ENCODE measurements at regions not wholly inside any gene's neighbourhood (a gene's known extent, or its start where the extent isn't known, plus 50 kb on each side); places are given as distances from the start of the nearest gene placed in this dataset.
"Not testable (repeated sequence)": the region's sequence is repeated elsewhere in the genome, so short reads cannot be mapped to it uniquely, and the experiment has no call there.

DNA sequence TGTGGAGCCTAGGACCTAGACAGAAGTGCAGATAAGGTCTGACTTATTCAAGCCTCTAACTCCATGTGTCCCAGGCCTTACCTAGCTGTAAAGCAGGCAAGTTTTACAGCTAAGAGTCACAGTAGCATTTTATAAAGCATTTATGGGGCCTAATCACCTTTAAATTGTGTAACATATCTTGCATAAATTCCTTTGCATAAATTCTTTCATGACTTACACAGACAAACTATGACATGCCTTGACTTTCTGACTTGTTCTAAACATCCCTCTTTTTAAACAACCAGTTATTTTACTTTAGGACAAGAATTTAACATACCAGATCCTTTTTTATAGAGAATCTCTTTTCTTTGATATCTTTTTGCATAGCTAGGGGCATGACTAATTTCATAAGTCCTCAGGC, 1257.8 kb upstream of the NRXN1 start:
- DNase-seq (ENCODE audit: low spot score): no peak

- DNase-seq (ENCODE audit: low spot score): no peak
Observed at GRCh38 chr2:52288596-52288995, 1256.7 kb upstream of the NRXN1 start.

GRCh38 chr2:52269696-52270485, 1238.0 kb upstream of the NRXN1 start:
- DNase-seq (ENCODE audit: low spot score): no peak

DNA sequence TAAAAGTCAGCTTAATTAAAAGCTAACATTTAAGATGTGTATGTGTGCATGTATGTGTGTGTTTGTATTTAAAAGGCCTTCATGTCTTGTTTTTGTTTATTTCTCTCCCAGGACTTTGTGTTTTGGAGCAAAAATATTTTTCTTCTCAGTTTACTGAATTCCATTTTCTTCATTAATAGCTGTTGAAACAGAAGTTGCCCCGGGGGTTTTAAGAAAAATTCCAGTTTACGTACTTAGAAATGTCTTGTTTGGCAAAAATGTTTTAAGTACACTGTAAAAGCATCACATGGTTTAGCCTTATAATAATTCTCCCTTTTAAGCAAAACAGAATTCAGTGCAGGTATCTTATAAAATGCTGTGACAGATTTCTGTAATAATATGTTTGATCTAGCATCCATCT, 1233.0 kb upstream of the NRXN1 start:
- DNase-seq (ENCODE audit: low spot score): no peak

DNA sequence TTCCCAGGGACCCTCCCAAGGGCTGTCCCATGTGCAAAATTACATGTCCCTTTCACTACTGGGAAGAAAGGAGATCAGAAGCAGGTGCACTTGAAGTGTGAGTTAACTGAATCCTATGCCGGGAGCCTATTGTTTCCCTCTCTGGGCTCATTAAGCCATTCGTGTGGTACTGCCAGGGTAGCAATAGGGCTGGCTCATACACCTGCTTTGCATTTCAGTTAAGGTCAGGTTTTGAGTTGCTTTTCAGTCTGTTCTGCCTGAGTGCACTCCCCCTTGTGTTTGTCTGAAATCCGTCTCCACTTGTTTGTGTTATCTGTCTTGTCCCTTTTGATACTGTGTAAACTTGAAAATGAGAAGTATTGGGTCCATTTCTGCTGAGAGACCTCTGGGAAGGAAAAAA, 1232.6 kb upstream of the NRXN1 start:
- DNase-seq (ENCODE audit: low spot score): no peak

DNA sequence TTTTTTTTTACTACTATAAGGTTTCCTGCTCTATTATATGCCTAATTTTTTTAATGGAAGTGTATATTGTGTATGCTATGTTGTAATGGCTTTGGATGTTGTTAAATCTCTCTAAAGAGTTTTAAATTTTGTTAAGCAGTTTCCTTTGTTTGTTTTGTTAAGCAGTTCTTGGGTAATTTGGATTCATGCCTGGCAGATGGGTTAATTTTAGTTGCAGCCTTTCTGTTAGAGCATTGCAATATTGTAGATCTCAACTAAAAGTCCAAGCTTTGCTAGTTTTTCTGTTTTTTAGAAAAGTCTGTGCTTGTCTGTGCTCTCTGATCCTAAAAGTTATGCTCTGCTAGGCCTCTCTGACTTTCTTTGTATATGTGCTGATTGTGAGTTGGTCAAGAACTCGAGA, 1229.0 kb upstream of the NRXN1 start:
- no peak for DNase-seq (ENCODE audit: low spot score)

DNA sequence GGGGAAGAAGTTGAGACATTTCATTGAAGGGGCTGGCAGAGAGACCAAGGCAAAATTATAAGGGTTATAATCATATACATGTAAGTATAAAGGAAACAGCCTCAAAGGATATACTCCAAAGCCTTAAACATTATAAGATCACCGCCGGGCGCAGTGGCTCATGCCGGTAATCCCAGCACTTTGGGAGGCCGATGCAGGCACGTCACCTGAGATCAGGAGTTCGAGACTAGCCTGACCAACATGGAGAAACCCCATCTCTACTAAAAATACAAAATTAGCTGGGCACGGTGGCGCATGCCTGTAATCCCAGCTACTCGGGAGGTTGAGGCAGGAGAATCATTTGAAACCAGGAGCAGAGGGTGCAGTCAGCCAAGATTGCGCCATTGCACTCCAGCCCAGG, 1227.0 kb upstream of the NRXN1 start:
- DNase-seq (ENCODE audit: low spot score): not testable (repeated sequence)

- no peak for DNase-seq (ENCODE audit: low spot score)
Observed at GRCh38 chr2:52258038-52258437, 1226.1 kb upstream of the NRXN1 start.

- no peak for DNase-seq (ENCODE audit: low spot score)
Observed at GRCh38 chr2:52253416-52253980, 1221.6 kb upstream of the NRXN1 start.

DNA sequence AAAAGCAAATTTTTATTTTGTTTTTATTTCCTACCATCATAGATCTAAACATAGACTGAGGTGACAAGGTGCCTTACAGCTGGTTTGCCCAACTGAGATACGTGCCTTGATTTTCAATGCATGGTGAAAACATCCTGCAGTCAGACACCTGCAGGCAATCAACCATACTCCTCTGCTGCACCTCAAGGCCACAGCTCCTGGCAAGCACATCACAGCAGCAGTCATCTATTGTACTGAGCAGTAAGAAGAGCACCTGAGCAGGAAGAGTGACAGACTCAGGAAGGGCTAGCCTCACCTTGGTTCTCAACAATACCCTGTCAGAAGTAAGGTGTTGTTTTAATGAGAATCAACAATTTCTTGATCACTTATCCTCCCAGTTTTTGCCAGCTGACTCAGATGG, 1206.8 kb upstream of the NRXN1 start:
- no peak for DNase-seq (ENCODE audit: low spot score)

GRCh38 chr2:52222128-52222527, 1190.2 kb upstream of the NRXN1 start:
- DNase-seq (ENCODE audit: low spot score): peak; percentile 4

DNA sequence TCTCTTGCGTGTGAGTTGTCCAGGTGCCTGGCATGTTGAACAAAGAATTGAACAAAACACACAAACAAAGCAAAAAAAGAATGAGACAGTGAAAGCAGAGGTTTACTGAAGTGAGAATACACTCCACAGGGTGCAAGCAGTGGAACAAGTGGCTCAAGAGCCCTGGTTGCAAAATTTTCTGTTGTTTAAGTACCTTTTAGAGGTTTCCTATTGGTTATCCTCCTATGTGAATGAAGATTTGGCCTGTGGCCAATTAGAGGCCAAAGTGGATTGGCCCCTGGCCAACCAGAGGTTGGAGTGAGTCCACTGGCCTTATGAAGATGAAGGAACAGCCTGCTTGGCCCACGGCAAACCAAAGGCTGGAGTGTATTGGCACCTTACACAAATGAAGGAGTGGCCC, 1188.5 kb upstream of the NRXN1 start:
- DNase-seq (ENCODE audit: low spot score): no peak

GRCh38 chr2:52210611-52211010, 1178.7 kb upstream of the NRXN1 start:
- DNase-seq (ENCODE audit: low spot score): no peak

GRCh38 chr2:52210161-52210560, 1178.2 kb upstream of the NRXN1 start:
- no peak for DNase-seq (ENCODE audit: low spot score)

GRCh38 chr2:52194342-52194741, 1162.4 kb upstream of the NRXN1 start:
- no peak for DNase-seq (ENCODE audit: low spot score)

DNA sequence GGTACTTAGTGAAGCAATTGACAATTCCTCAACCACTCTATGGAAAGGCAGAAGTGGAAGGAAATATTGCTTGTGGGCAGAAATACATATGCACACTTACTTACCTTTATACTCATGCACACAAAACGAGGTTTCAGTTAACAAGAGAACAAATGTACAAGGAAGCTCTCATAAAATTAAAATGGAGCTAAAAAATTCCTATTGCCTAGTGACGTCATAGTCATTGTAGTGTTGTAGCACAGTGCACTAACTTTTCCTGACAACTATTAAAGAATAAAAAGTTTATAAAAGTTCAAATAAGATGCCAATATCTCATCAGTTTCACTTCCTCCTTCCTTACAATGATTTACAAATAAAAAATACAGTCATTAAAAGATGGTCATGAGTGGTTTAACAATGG, 1161.9 kb upstream of the NRXN1 start:
- no peak for DNase-seq (ENCODE audit: low spot score)

- DNase-seq (ENCODE audit: low spot score): no peak
Observed at GRCh38 chr2:52192656-52193055, 1160.7 kb upstream of the NRXN1 start.

DNA sequence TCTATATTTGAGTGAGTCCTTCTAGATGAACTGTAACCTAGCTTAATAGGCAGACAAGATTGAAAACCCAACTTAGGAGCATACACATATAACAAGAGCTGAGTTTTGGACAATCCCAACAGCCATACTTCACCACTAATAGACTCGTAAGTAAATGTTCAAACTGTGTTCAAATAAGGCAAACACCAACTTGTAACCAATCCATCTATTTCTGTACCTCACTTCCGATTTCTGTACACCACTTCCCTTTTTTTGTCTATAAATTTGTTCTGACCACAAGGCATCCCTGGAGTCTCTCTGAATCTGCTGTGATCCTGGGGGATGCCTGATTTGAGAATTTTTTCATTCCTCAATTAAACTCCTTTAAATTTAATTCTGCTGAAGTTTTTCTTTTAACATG, 1149.1 kb upstream of the NRXN1 start:
- no peak for DNase-seq (ENCODE audit: low spot score)

GRCh38 chr2:52178845-52179244, 1146.9 kb upstream of the NRXN1 start:
- no peak for DNase-seq (ENCODE audit: low spot score)

GRCh38 chr2:52145005-52145404, 1113.1 kb upstream of the NRXN1 start:
- DNase-seq (ENCODE audit: low spot score): no peak

- no peak for DNase-seq (ENCODE audit: low spot score)
Observed at GRCh38 chr2:52144590-52144989, 1112.7 kb upstream of the NRXN1 start.

- DNase-seq (ENCODE audit: low spot score): no peak
Observed at GRCh38 chr2:52141076-52141475, 1109.1 kb upstream of the NRXN1 start.

DNA sequence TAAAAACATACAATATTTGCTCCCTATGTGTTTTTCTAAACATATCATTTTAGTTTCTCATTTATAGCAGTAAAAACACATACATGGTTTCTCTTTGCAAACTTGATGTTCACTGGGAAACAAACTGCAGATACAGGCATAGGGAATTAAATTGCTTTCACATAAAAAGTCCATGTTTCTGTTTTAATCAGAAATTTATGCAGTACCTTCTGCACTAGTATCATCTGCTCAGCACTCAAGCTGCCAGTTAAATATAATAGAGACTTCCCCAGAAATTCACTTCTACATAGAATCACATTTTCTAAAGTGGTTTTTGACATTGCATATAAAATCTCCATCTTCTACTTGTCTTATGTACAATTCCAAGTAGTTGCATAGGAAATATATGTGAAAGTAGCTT, 1107.3 kb upstream of the NRXN1 start:
- no peak for DNase-seq (ENCODE audit: low spot score)

GRCh38 chr2:52135235-52135634, 1103.3 kb upstream of the NRXN1 start:
- no peak for DNase-seq (ENCODE audit: low spot score)
